Glutamatergic neuron (in vitro differentiated cells): ENCODE measurements at regions not wholly inside any gene's neighbourhood (a gene's known extent, or its start where the extent isn't known, plus 50 kb on each side); places are given as distances from the start of the nearest gene placed in this dataset.

Source experiments
- DNase-seq: peaks from one replicate; pipeline ENCODE4 v3.0.0; 2022
- H3K27ac Mint-ChIP-seq: one replicate; pipeline ENCODE4 v1.8.0; 2020; ENCODE audit warnings: mild to moderate bottlenecking, mixed read lengths, inconsistent platforms; ENCODE audit not compliant: unreplicated experiment
- H3K27me3 Mint-ChIP-seq: one replicate; pipeline ENCODE4 v1.8.0; 2020; ENCODE audit warnings: mild to moderate bottlenecking, moderate library complexity, mixed read lengths, inconsistent platforms; ENCODE audit not compliant: unreplicated experiment
- H3K36me3 Mint-ChIP-seq: one replicate; pipeline ENCODE4 v1.8.0; 2020; ENCODE audit warnings: mild to moderate bottlenecking, mixed read lengths, inconsistent platforms; ENCODE audit not compliant: unreplicated experiment
- H3K4me1 Mint-ChIP-seq: one replicate; pipeline ENCODE4 v1.8.0; 2020; ENCODE audit warnings: mild to moderate bottlenecking, low read depth, mixed read lengths, inconsistent platforms; ENCODE audit not compliant: unreplicated experiment
- H3K4me3 Mint-ChIP-seq: one replicate; pipeline ENCODE4 v1.8.0; 2020; ENCODE audit warnings: mild to moderate bottlenecking, mixed read lengths, inconsistent platforms; ENCODE audit not compliant: unreplicated experiment
- H3K9me3 Mint-ChIP-seq: one replicate; pipeline ENCODE4 v1.8.0; 2020; ENCODE audit warnings: mild to moderate bottlenecking, moderate library complexity, mixed read lengths, inconsistent platforms; ENCODE audit not compliant: unreplicated experiment
- TF ChIP-seq, protein P1 (sequence below): fragments of 200-600 bp; sonication (generic); IDR thresholded peaks from one replicate; pipeline ENCODE4 v1.5.0; 2021; ENCODE audit not compliant: partially characterized antibody, unreplicated experiment

GRCh38 chr22:27468712-27469111 is 332.8 kb downstream of the MN1 start:
- no peaks in the 10 kb centered on the region for H3K27me3 Mint-ChIP-seq
- H3K4me3 Mint-ChIP-seq, result no peak overlapping the region
- TF ChIP-seq, protein P1, sequence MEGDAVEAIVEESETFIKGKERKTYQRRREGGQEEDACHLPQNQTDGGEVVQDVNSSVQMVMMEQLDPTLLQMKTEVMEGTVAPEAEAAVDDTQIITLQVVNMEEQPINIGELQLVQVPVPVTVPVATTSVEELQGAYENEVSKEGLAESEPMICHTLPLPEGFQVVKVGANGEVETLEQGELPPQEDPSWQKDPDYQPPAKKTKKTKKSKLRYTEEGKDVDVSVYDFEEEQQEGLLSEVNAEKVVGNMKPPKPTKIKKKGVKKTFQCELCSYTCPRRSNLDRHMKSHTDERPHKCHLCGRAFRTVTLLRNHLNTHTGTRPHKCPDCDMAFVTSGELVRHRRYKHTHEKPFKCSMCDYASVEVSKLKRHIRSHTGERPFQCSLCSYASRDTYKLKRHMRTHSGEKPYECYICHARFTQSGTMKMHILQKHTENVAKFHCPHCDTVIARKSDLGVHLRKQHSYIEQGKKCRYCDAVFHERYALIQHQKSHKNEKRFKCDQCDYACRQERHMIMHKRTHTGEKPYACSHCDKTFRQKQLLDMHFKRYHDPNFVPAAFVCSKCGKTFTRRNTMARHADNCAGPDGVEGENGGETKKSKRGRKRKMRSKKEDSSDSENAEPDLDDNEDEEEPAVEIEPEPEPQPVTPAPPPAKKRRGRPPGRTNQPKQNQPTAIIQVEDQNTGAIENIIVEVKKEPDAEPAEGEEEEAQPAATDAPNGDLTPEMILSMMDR, result no peak
- no peaks in the 10 kb centered on the region for H3K36me3 Mint-ChIP-seq
- no peak overlapping the region for H3K27ac Mint-ChIP-seq
- DNase-seq, result no peak
- H3K4me1 Mint-ChIP-seq, result no peaks in the 10 kb centered on the region
- no peaks in the 10 kb centered on the region for H3K9me3 Mint-ChIP-seq

DNA sequence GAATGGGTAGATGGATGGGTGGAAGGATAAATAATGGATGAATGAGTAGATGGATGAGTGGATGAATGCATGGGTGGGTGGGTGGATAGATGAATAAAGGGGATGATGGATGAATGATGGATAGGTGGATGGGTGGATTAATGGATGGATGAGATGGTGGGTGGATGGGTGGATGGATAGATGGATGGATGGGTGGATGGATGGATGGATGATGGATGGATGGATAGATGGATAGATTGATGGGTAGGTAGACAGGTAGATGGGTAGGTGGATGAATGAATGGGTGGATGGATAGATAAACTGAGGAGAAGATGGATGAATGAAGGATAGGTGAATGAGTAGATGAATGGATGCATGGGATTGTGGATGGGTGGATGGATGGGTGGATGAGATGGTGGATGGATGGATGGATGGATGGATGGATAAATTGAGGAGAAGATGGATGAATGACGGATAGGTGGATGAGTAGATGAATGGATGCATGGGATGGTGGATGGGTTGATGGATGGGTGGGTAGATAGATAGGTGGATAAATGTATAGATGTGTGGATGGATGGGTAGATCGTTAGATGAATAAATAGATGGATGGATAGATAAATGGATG is 331.3 kb downstream of the MN1 start:
- no peak overlapping the region for H3K4me3 Mint-ChIP-seq
- no peaks in the 10 kb centered on the region for H3K9me3 Mint-ChIP-seq
- H3K36me3 Mint-ChIP-seq, result no peaks in the 10 kb centered on the region
- TF ChIP-seq, protein P1, result no peak
- H3K27ac Mint-ChIP-seq, result no peak overlapping the region
- no peak for DNase-seq
- no peaks in the 10 kb centered on the region for H3K4me1 Mint-ChIP-seq
- H3K27me3 Mint-ChIP-seq, result peaks cover 3% of the 10 kb centered on the region

GRCh38 chr22:27472975-27473374 is 328.6 kb downstream of the MN1 start:
- Mint-ChIP-seq H3K4me3 (no peak overlapping the region), H3K36me3 (no peaks in the 10 kb centered on the region), H3K4me1 (peaks cover 2% of the 10 kb centered on the region), H3K27me3 (peaks cover 12% of the 10 kb centered on the region), H3K9me3 (no peaks in the 10 kb centered on the region), H3K27ac (no peak overlapping the region)
- TF ChIP-seq, protein P1, result no peak
- no peak for DNase-seq

- TF ChIP-seq, protein P1, result no peak
- peaks cover 14% of the 10 kb centered on the region for H3K27me3 Mint-ChIP-seq
- no peaks in the 10 kb centered on the region for H3K9me3 Mint-ChIP-seq
- no peak for DNase-seq
- H3K36me3 Mint-ChIP-seq, result no peaks in the 10 kb centered on the region
- H3K4me1 Mint-ChIP-seq, result peaks cover 2% of the 10 kb centered on the region
- H3K4me3 Mint-ChIP-seq, result no peak overlapping the region
- no peak overlapping the region for H3K27ac Mint-ChIP-seq
Observed at GRCh38 chr22:27473533-27473932, 328.0 kb downstream of the MN1 start.

DNA sequence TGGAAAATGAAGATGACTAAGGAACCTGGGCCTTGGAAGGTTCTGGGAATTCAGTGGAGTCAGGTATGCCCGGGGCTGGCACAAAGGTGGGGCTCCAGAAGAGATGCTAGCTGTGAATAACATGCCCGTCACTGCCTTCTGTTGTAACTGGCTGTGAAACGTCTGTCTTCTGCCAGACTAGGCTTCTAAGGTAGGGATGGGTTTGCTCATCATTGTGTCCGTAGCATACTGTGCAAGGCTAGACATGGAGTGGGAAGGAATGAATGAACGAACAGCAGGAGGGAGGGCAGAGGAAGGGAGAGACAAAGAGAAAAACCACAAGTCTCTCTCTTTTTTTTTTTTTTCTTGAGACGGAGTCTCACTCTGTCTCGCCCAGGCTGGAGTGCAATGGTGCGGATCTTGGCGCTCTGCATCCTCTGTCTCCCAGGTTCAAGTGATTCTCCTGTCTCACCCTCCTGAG is 327.4 kb downstream of the MN1 start:
- Mint-ChIP-seq H3K36me3 (no peaks in the 10 kb centered on the region), H3K4me3 (no peak overlapping the region), H3K27me3 (peaks cover 14% of the 10 kb centered on the region), H3K9me3 (peaks cover 1% of the 10 kb centered on the region), H3K4me1 (peaks cover 2% of the 10 kb centered on the region), H3K27ac (no peak overlapping the region)
- DNase-seq, result peak; percentile 3
- TF ChIP-seq, protein P1, result no peak
